ENCODE measurements at regions not wholly inside any gene's neighbourhood (a gene's known extent, or its start where the extent isn't known, plus 50 kb on each side); places are given as distances from the start of the nearest gene placed in this dataset.

GRCh38 chr1:204001166-204001901 lies 71.6 kb upstream of the SOX13 start:
- H3K9ac ChIP-seq (replicated peaks in 1 of 4; ENCODE audit: extremely low read depth in 1 of 4, low read depth in 3 of 4, low read length in 3 of 4), result no peak overlapping the region
- no peak overlapping the region for H2BK15ac ChIP-seq (ENCODE audit: low read length)
- no peak for DNase-seq (ENCODE audit: low read depth in 1 of 2, low spot score in 2 of 2)
- no peak overlapping the region for H3K56ac ChIP-seq (replicated peaks; ENCODE audit: insufficient read length, low read depth, low read length)
- H3K79me2 ChIP-seq (ENCODE audit: control insufficient read depth in 1 of 2, insufficient read depth in 2 of 2, low read length in 2 of 2), result no peaks in the 10 kb centered on the region
- no peak overlapping the region for H4K5ac ChIP-seq (ENCODE audit: insufficient read length, low read depth, low read length)
- no peak for FAIRE-seq
- H3K36me3 ChIP-seq (ENCODE audit: control insufficient read depth in 2 of 4, insufficient read depth in 4 of 4, low read length in 3 of 4), result no peaks in the 10 kb centered on the region
- no peak overlapping the region for H3K4me3 ChIP-seq (ENCODE audit: extremely low read depth in 1 of 4, insufficient read depth in 2 of 4, low read depth in 3 of 4, low read length in 4 of 4)
- no peak overlapping the region for H3K14ac ChIP-seq (ENCODE audit: insufficient read length)
- no peak overlapping the region for H3K4me2 ChIP-seq (ENCODE audit: insufficient read depth in 1 of 2, low read depth in 2 of 2, low read length in 2 of 2)
- 97% methylated on average over 2 of the region's 2 CpGs; no CpG with 5 or more reads in 1 of the 2 experiments for WGBS, 2 experiments (ENCODE audit: extremely low coverage in 1 of 2, insufficient coverage in 1 of 2, insufficient read length in 1 of 2, insufficient replicate concordance in 2 of 2, low coverage in 1 of 2, low lambda C conversion rate in 2 of 2, missing lambda C conversion rate in 1 of 2)
- no peaks in the 10 kb centered on the region for H3K79me1 ChIP-seq (ENCODE audit: low read depth, low read length)
- ChIA-PET CTCF (ENCODE audit: partially characterized antibody) (interaction anchor here (1.8 kb wide), 1 partner anchor 128 kb away, joined by 4 read pairs; no protein-coding TSS in a partner anchor), POLR2A (ENCODE audit: partially characterized antibody) (interaction anchor here (0.6 to 2.8 kb wide), 2 partner anchors 12 to 664 kb away, joined by 4 to 10 read pairs; no protein-coding TSS in a partner anchor)
- H3K23me2 ChIP-seq (ENCODE audit: low read depth, low read length), result 0 out of 2 replicates have a peak, but pooled peaks cover 4% of the 10 kb centered on the region
- H2BK20ac ChIP-seq (ENCODE audit: low read length), result no peak overlapping the region
- H2AK5ac ChIP-seq (ENCODE audit: low read depth, low read length), result no peak overlapping the region
- H2AFZ ChIP-seq (ENCODE audit: low read length), result no peak overlapping the region
- H3K4me1 ChIP-seq (replicated peaks in 1 of 4; ENCODE audit: control insufficient read depth in 3 of 4, insufficient read depth in 4 of 4, low read length in 3 of 4), result peaks cover 5 to 23% (median 13%) of the 10 kb centered on the region in 4 experiments; a peak in 6 of 7 replicates
- H2BK120ac ChIP-seq (replicated peaks; ENCODE audit: low read depth, low read length), result no peak overlapping the region
- H4K20me1 ChIP-seq (replicated peaks in 1 of 2; ENCODE audit: control insufficient read depth in 1 of 2, insufficient read depth in 2 of 2, low read length in 2 of 2), result no peaks in the 10 kb centered on the region
- H3K18ac ChIP-seq (ENCODE audit: extremely low read depth, low read length), result no peak overlapping the region
- H3K4ac ChIP-seq (replicated peaks; ENCODE audit: insufficient read length, low read depth, low read length), result no peak overlapping the region
- no peak overlapping the region for H2BK12ac ChIP-seq (ENCODE audit: low read depth, low read length)
- H3K27me3 ChIP-seq (replicated peaks in 1 of 4; ENCODE audit: control insufficient read depth in 3 of 4, extremely low read depth in 1 of 4, insufficient read depth in 3 of 4, low read length in 3 of 4), result no peaks in the 10 kb centered on the region
- H3K27ac ChIP-seq (ENCODE audit: low read depth, low read length), result no peak overlapping the region
- H2BK5ac ChIP-seq (ENCODE audit: low read depth, low read length), result no peak overlapping the region
- no peak overlapping the region for H4K8ac ChIP-seq (ENCODE audit: extremely low read depth, insufficient read depth, low read length)
- no peak for TF ChIP-seq HDAC2 (IDR thresholded peaks at IDR 0.05; ENCODE audit: borderline replicate concordance in 1 of 2, low read depth in 2 of 2, low read length in 2 of 2)
- TF ChIP-seq CHD1 (IDR thresholded peaks at IDR 0.05; ENCODE audit: low read depth, low read length), result no peak
- no peak for TF ChIP-seq POLR2A (IDR thresholded peaks at IDR 0.05; ENCODE audit: control extremely low read depth in 1 of 2, low read depth in 2 of 2, low read length in 2 of 2)
- H3K23ac ChIP-seq (ENCODE audit: insufficient read length), result no peak overlapping the region
- H4K91ac ChIP-seq (replicated peaks; ENCODE audit: insufficient read length, low read length), result no peak overlapping the region
- 0 out of 4 replicates have a peak, but pooled peaks cover 0 to 3% of the 10 kb centered on the region in 2 experiments for H3K9me3 ChIP-seq (ENCODE audit: insufficient read depth in 2 of 2, low read depth in 1 of 2, low read length in 1 of 2)
